ENCODE measurements at regions not wholly inside any gene's neighbourhood (a gene's known extent, or its start where the extent isn't known, plus 50 kb on each side); places are given as distances from the start of the nearest gene placed in this dataset.

GRCh38 chr11:15882876-15883454 lies 473.4 kb downstream of the SOX6 start:
- no peak for DNase-seq (ENCODE audit: low read depth)

GRCh38 chr11:15883455-15883920 lies 472.9 kb downstream of the SOX6 start:
- no peak for DNase-seq (ENCODE audit: low read depth)

GRCh38 chr11:15884141-15884540 lies 472.2 kb downstream of the SOX6 start:
- DNase-seq (ENCODE audit: low read depth): no peak

- no peak for DNase-seq (ENCODE audit: low read depth)
These were observed 471.4 kb downstream of the SOX6 start for GRCh38 chr11:15884777-15885540.

- no peak for DNase-seq (ENCODE audit: low read depth)
These were observed 470.5 kb downstream of the SOX6 start for GRCh38 chr11:15885854-15886253.

- DNase-seq (ENCODE audit: low read depth): no peak
These were observed 470.0 kb downstream of the SOX6 start for GRCh38 chr11:15886299-15886698.

- DNase-seq (ENCODE audit: low read depth): no peak
These were observed 469.5 kb downstream of the SOX6 start for GRCh38 chr11:15886866-15887265.

- no peak for DNase-seq (ENCODE audit: low read depth)
These were observed 467.6 kb downstream of the SOX6 start for GRCh38 chr11:15888556-15889345.

GRCh38 chr11:15889363-15890030 lies 466.8 kb downstream of the SOX6 start:
- DNase-seq (ENCODE audit: low read depth): no peak

GRCh38 chr11:15890031-15890713 lies 466.2 kb downstream of the SOX6 start:
- no peak for DNase-seq (ENCODE audit: low read depth)

- no peak for DNase-seq (ENCODE audit: low read depth)
These were observed 463.3 kb downstream of the SOX6 start for GRCh38 chr11:15893080-15893492.

- no peak for DNase-seq (ENCODE audit: low read depth)
These were observed 460.3 kb downstream of the SOX6 start for GRCh38 chr11:15896026-15896425.

- no peak for DNase-seq (ENCODE audit: low read depth)
These were observed 459.8 kb downstream of the SOX6 start for GRCh38 chr11:15896530-15896929.

- no peak for DNase-seq (ENCODE audit: low read depth)
These were observed 459.0 kb downstream of the SOX6 start for GRCh38 chr11:15897211-15897960.

GRCh38 chr11:15901054-15901453 lies 455.3 kb downstream of the SOX6 start:
- no peak for DNase-seq (ENCODE audit: low read depth)

GRCh38 chr11:15901790-15902189 lies 454.6 kb downstream of the SOX6 start:
- DNase-seq (ENCODE audit: low read depth): no peak

GRCh38 chr11:15903246-15903645 lies 453.1 kb downstream of the SOX6 start:
- no peak for DNase-seq (ENCODE audit: low read depth)

- no peak for DNase-seq (ENCODE audit: low read depth)
These were observed 450.8 kb downstream of the SOX6 start for GRCh38 chr11:15905366-15906104.

- DNase-seq (ENCODE audit: low read depth): no peak
These were observed 449.8 kb downstream of the SOX6 start for GRCh38 chr11:15906481-15907035.

- no peak for DNase-seq (ENCODE audit: low read depth)
These were observed 448.5 kb downstream of the SOX6 start for GRCh38 chr11:15907806-15908205.

Data from activated T-cell treated with anti-CD3 and anti-CD28 coated beads for 24 hours (primary cell).